OCI-LY7 (cell line): ENCODE measurements at regions not wholly inside any gene's neighbourhood (a gene's known extent, or its start where the extent isn't known, plus 50 kb on each side); places are given as distances from the start of the nearest gene placed in this dataset.

Source experiments
- BruUV-seq: library from RNA; stranded (reverse); fragments of 400-500 nt; replicated peaks from 2 replicates; lab custom pipeline; 2021; lab: Mats Ljungman, UMichigan
- CTCF ChIA-PET: fragments of 300-600 bp; sonication (Branson Sonifier 250); formaldehyde crosslinking; loops from one replicate; lab custom pipeline; 2022; ENCODE audit warnings: antibody characterized with exemption; ENCODE audit not compliant: unreplicated experiment; lab: Charles Lee
- POLR2A ChIA-PET: fragments of 300-600 bp; sonication (Branson Sonifier 250); formaldehyde crosslinking; loops from one replicate; lab custom pipeline; 2022; ENCODE audit warnings: antibody characterized with exemption; lab: Charles Lee
- DNase-seq: peaks from one replicate; pipeline ENCODE4 v3.0.0-alpha.2; 2015; ENCODE audit warnings: low spot score
- H2AFZ ChIP-seq: fragments of 200-600 bp; sonication (generic), shearing (Covaris generic); 2 replicates; pipeline ENCODE4 v1.6.1; 2014; ENCODE audit warnings: mild to moderate bottlenecking, antibody characterized with exemption, low read length, moderate library complexity
- H3K27ac ChIP-seq: fragments of 200-600 bp; sonication (generic); 2 replicates; pipeline ENCODE4 v1.5.1; 2014; ENCODE audit warnings: mixed run types, low read depth, mild to moderate bottlenecking, moderate library complexity, low read length, inconsistent platforms; ENCODE audit not compliant: poor library complexity, severe bottlenecking
- H3K36me3 ChIP-seq: fragments of 200-600 bp; sonication (generic); 2 replicates; pipeline ENCODE4 v1.6.1; 2014; ENCODE audit warnings: mild to moderate bottlenecking, antibody characterized with exemption, low read length, moderate library complexity, mixed read lengths; ENCODE audit not compliant: insufficient read depth
- H3K4me1 ChIP-seq: fragments of 200-600 bp; sonication (generic); 2 replicates; pipeline ENCODE4 v1.5.1; 2014; ENCODE audit warnings: mild to moderate bottlenecking, low read length; ENCODE audit not compliant: insufficient read depth, poor library complexity, severe bottlenecking
- H3K4me2 ChIP-seq: fragments of 200-600 bp; sonication (generic); 2 replicates; pipeline ENCODE4 v1.6.1; 2014; ENCODE audit warnings: mild to moderate bottlenecking, low read length
- H3K4me3 ChIP-seq: fragments of 200-600 bp; sonication (generic); 2 replicates; pipeline ENCODE4 v1.5.1; 2014; ENCODE audit warnings: mild to moderate bottlenecking, low read depth, low read length; ENCODE audit not compliant: poor library complexity, severe bottlenecking
- H3K79me2 ChIP-seq: fragments of 200-600 bp; sonication (generic); 2 replicates; pipeline ENCODE4 v1.6.1; 2016; ENCODE audit warnings: low read depth, mild to moderate bottlenecking, low read length, moderate library complexity, mixed read lengths; ENCODE audit not compliant: insufficient read depth
- H3K9me2 ChIP-seq: fragments of 200-600 bp; sonication (generic); 2 replicates; pipeline ENCODE4 v1.6.1; 2016; ENCODE audit warnings: mild to moderate bottlenecking, low read length, mixed read lengths; ENCODE audit not compliant: insufficient read depth
- H3K9me3 ChIP-seq: fragments of 200-600 bp; sonication (generic); 2 replicates; pipeline ENCODE4 v1.6.1; 2014; ENCODE audit warnings: mild to moderate bottlenecking, mixed run types, low read length, mixed read lengths
- H4K20me1 ChIP-seq: fragments of 200-600 bp; sonication (generic); 2 replicates; pipeline ENCODE4 v1.6.1; 2014; ENCODE audit warnings: mild to moderate bottlenecking, antibody characterized with exemption, low read length, moderate library complexity, mixed read lengths; ENCODE audit not compliant: insufficient read depth
- CTCF ChIP-seq: fragments of 200-600 bp; sonication (generic); conservative IDR thresholded peaks from 2 replicates; pipeline ENCODE4 v1.5.1; 2014; ENCODE audit warnings: mild to moderate bottlenecking, antibody characterized with exemption, low read length, moderate library complexity, mixed read lengths
- EZH2phosphoT487 ChIP-seq: fragments of 200-600 bp; sonication (generic); IDR thresholded peaks from 2 replicates; pipeline ENCODE4 v1.6.1; 2018; ENCODE audit warnings: low read depth, borderline replicate concordance, mild to moderate bottlenecking, mixed run types, antibody characterized with exemption, low read length, moderate library complexity, mixed read lengths
- intact Hi-C: fragments of 100-400 bp; cut with micrococcal nuclease; formaldehyde crosslinking; loops from one replicate; pipeline ENCODE4 v1.10.0; 2022; ENCODE audit not compliant: unreplicated experiment

GRCh38 chr13:90683711-90684131, 663.8 kb upstream of the MIR17HG start:
- Histone ChIP-seq H3K4me2 (no peak overlapping the region), H4K20me1 (no peaks in the 10 kb centered on the region), H2AFZ (no peak overlapping the region), H3K9me3 (no peaks in the 10 kb centered on the region), H3K27ac (no peak overlapping the region), H3K36me3 (no peaks in the 10 kb centered on the region), H3K9me2 (0 out of 2 replicates have a peak, but pooled peaks cover 4% of the 10 kb centered on the region), H3K79me2 (no peaks in the 10 kb centered on the region), H3K4me1 (no peaks in the 10 kb centered on the region), H3K4me3 (no peak overlapping the region)
- ChIA-PET POLR2A (interaction anchor here (0.6 to 2.1 kb wide), 7 partner anchors 11 to 1169 kb away, joined by 3 to 6 read pairs (median 3); no protein-coding TSS in a partner anchor), CTCF (no interaction called here)
- intact Hi-C loops: no loop called here
- TF ChIP-seq EZH2phosphoT487 (no peak), CTCF (no peak)
- BruUV-seq: no TSS peak
- no peak for DNase-seq

GRCh38 chr13:90686442-90686841, 661.0 kb upstream of the MIR17HG start:
- no peak for TF ChIP-seq EZH2phosphoT487
- TF ChIP-seq CTCF: no peak
- no TSS peak for BruUV-seq
- POLR2A ChIA-PET: interaction anchor here (0.5 to 1.0 kb wide), 4 partner anchors 64 to 1801 kb away, joined by 3 to 4 read pairs (median 3); no protein-coding TSS in a partner anchor
- no peak overlapping the region for H3K4me2 ChIP-seq
- no peak overlapping the region for H3K27ac ChIP-seq
- DNase-seq: no peak
- H3K9me3 ChIP-seq: no peaks in the 10 kb centered on the region
- no peaks in the 10 kb centered on the region for H3K79me2 ChIP-seq
- intact Hi-C loops: no loop called here
- H2AFZ ChIP-seq: no peak overlapping the region
- H4K20me1 ChIP-seq: no peaks in the 10 kb centered on the region
- H3K36me3 ChIP-seq: no peaks in the 10 kb centered on the region
- H3K4me3 ChIP-seq: no peak overlapping the region
- CTCF ChIA-PET: no interaction called here
- H3K4me1 ChIP-seq: no peaks in the 10 kb centered on the region
- 0 out of 2 replicates have a peak, but pooled peaks cover 4% of the 10 kb centered on the region for H3K9me2 ChIP-seq

GRCh38 chr13:90689111-90689510, 658.4 kb upstream of the MIR17HG start:
- no peak overlapping the region for H2AFZ ChIP-seq
- DNase-seq: no peak
- H3K79me2 ChIP-seq: no peaks in the 10 kb centered on the region
- CTCF ChIA-PET: no interaction called here
- H3K36me3 ChIP-seq: no peaks in the 10 kb centered on the region
- no peaks in the 10 kb centered on the region for H4K20me1 ChIP-seq
- intact Hi-C loops: no loop called here
- no peak overlapping the region for H3K4me2 ChIP-seq
- no peaks in the 10 kb centered on the region for H3K4me1 ChIP-seq
- TF ChIP-seq CTCF: no peak
- no peak for TF ChIP-seq EZH2phosphoT487
- POLR2A ChIA-PET: interaction anchor here (0.5 kb wide), 1 partner anchor 300 kb away, joined by 3 read pairs; no protein-coding TSS in a partner anchor
- H3K27ac ChIP-seq: no peak overlapping the region
- H3K9me3 ChIP-seq: no peaks in the 10 kb centered on the region
- BruUV-seq: no TSS peak
- H3K9me2 ChIP-seq: 0 out of 2 replicates have a peak, but pooled peaks cover 4% of the 10 kb centered on the region
- no peak overlapping the region for H3K4me3 ChIP-seq
